BLaER1 treated with 17β-estradiol and CSF1 and Interleukin-3, amounts not matched to agents 10 nM and 100 nM (cell line): ENCODE measurements at regions not wholly inside any gene's neighbourhood (a gene's known extent, or its start where the extent isn't known, plus 50 kb on each side); places are given as distances from the start of the nearest gene placed in this dataset.

Source experiments
- H3K27ac ChIP-seq, 11 experiments: shearing (Covaris generic); formaldehyde crosslinking; 2 replicates each; pipeline ENCODE4 v1.8.1; 2022
- H3K27me3 ChIP-seq, 11 experiments: shearing (Covaris generic); formaldehyde crosslinking; 2 replicates each; pipeline ENCODE4 v1.8.1; 2022
- H3K36me3 ChIP-seq, 11 experiments: shearing (Covaris generic); formaldehyde crosslinking; 2 replicates each; pipeline ENCODE4 v1.8.1; 2022
- H3K4me1 ChIP-seq, 10 experiments: shearing (Covaris generic); formaldehyde crosslinking; 2 replicates each; pipeline ENCODE4 v1.8.1; 2022
- H3K4me2 ChIP-seq, 11 experiments: shearing (Covaris generic); formaldehyde crosslinking; 2 replicates each; pipeline ENCODE4 v1.8.1; 2022
- H3K4me3 ChIP-seq, 10 experiments: shearing (Covaris generic); formaldehyde crosslinking; 2 replicates each; pipeline ENCODE4 v1.8.1; 2022
- H3K9ac ChIP-seq, 11 experiments: shearing (Covaris generic); formaldehyde crosslinking; 2 replicates each; pipeline ENCODE4 v1.8.1; 2022
- H3K9me3 ChIP-seq, 11 experiments: shearing (Covaris generic); formaldehyde crosslinking; replicated peaks in 1 of 11; 2 replicates each; pipeline ENCODE4 v1.8.1; 2022
- H4K20me1 ChIP-seq, 11 experiments: shearing (Covaris generic); formaldehyde crosslinking; 2 replicates each; pipeline ENCODE4 v1.8.1; 2022
- Cebpa-rat ChIP-seq, 11 experiments: shearing (Covaris generic); IDR thresholded peaks; 2 replicates each; pipeline ENCODE4 v1.8.1; 2022

DNA sequence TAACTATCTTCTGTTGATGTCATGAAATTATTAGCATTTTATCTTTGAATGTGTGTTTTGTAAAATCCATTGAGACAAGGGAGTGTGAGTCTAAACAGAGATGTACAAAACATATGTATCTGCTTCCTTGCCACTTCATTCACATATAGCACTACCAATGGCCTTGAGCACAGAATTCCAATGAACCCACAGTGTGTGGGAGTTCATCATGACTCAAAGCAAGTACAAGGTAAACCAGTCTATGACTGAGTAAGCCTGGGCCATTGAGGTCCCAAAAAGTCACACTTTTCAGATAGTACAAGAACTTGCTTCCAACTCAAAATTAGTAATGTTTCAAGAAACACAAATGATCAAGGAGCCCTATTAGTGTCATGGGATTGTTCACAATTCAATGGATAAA, 218.6 kb downstream of the MANEA start:
- H3K36me3 ChIP-seq = no peaks in the 10 kb centered on the region
- H3K4me2 ChIP-seq = no peak overlapping the region
- no peak overlapping the region for H3K9ac ChIP-seq
- no peak overlapping the region for H3K27ac ChIP-seq
- no peaks in the 10 kb centered on the region for H3K27me3 ChIP-seq
- peaks cover 0 to 4% (median 0%) of the 10 kb centered on the region in 11 experiments; a peak in 1 of 22 replicates for H3K9me3 ChIP-seq
- no peak for TF ChIP-seq Cebpa-rat (IDR thresholded peaks at IDR 0.05)
- H4K20me1 ChIP-seq = no peaks in the 10 kb centered on the region
- no peak overlapping the region for H3K4me3 ChIP-seq
- no peaks in the 10 kb centered on the region for H3K4me1 ChIP-seq

DNA sequence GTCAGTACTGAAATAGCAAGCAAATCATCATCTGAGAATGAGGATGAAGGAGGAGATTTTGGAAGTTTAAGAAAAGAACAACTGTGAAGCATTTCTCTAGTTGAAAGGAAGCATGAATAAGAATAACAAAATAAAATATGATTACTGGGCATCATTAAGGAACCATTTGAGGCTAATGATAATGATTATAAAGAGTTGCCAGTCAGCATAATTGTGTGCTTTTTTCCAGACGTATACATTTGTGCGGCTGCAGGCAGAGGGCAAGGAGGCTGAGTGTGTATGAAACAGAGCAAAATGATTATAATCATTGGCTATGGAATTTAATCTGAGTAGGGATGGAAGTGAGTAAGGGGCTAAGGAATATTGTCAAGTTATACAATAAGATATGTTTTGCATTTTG, 218.7 kb upstream of the FUT9 start:
- Histone ChIP-seq H3K9me3 (peaks cover 0 to 4% (median 0%) of the 10 kb centered on the region in 11 experiments; a peak in 1 of 22 replicates), H4K20me1 (no peaks in the 10 kb centered on the region), H3K4me2 (no peak overlapping the region), H3K27me3 (no peaks in the 10 kb centered on the region), H3K9ac (no peak overlapping the region), H3K36me3 (no peaks in the 10 kb centered on the region), H3K4me1 (no peaks in the 10 kb centered on the region), H3K27ac (no peak overlapping the region), H3K4me3 (no peak overlapping the region)
- no peak for TF ChIP-seq Cebpa-rat (IDR thresholded peaks at IDR 0.05)

GRCh38 chr6:95802978-95803377, 212.8 kb upstream of the FUT9 start:
- no peak for TF ChIP-seq Cebpa-rat (IDR thresholded peaks at IDR 0.05)
- Histone ChIP-seq H3K27ac (no peak overlapping the region), H3K9me3 (no peaks in the 10 kb centered on the region), H3K9ac (no peak overlapping the region), H4K20me1 (no peaks in the 10 kb centered on the region; a peak in 1 of 22 replicates), H3K4me3 (no peak overlapping the region), H3K4me2 (no peak overlapping the region), H3K27me3 (no peaks in the 10 kb centered on the region), H3K36me3 (no peaks in the 10 kb centered on the region), H3K4me1 (no peaks in the 10 kb centered on the region)

DNA sequence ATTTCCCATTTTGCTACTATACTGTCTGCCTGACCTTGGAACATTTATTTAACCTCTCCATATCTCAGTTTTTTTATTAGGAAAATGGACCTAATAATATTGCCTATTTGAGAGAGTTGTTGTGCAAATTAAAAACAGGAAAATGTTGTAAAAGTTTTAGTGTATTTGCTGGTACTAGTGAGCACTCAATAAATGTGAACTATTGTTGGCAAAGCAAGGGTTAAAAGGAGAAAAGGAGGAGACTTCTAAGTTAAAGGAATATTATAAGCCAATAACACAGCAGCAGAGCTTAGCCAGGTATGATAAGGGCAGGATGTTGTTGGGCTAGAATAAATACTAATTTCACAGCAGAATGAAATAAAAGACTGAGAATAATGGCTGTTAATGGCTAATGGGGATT, 211.9 kb upstream of the FUT9 start:
- H3K27me3 ChIP-seq = no peaks in the 10 kb centered on the region
- H3K4me3 ChIP-seq = no peak overlapping the region
- no peaks in the 10 kb centered on the region for H3K4me1 ChIP-seq
- no peak overlapping the region for H3K27ac ChIP-seq
- no peak overlapping the region for H3K4me2 ChIP-seq
- no peaks in the 10 kb centered on the region; a peak in 1 of 22 replicates for H4K20me1 ChIP-seq
- H3K9ac ChIP-seq = no peak overlapping the region
- no peaks in the 10 kb centered on the region for H3K9me3 ChIP-seq
- TF ChIP-seq Cebpa-rat (IDR thresholded peaks at IDR 0.05) = no peak
- H3K36me3 ChIP-seq = no peaks in the 10 kb centered on the region

- Histone ChIP-seq H3K9ac (no peak overlapping the region), H3K4me2 (no peak overlapping the region), H4K20me1 (no peaks in the 10 kb centered on the region; a peak in 1 of 22 replicates), H3K27ac (no peak overlapping the region), H3K9me3 (no peaks in the 10 kb centered on the region), H3K4me1 (no peaks in the 10 kb centered on the region), H3K27me3 (no peaks in the 10 kb centered on the region), H3K4me3 (no peak overlapping the region), H3K36me3 (no peaks in the 10 kb centered on the region)
- TF ChIP-seq Cebpa-rat (IDR thresholded peaks at IDR 0.05) = no peak
Measured at GRCh38 chr6:95804847-95805541, 210.8 kb upstream of the FUT9 start.

DNA sequence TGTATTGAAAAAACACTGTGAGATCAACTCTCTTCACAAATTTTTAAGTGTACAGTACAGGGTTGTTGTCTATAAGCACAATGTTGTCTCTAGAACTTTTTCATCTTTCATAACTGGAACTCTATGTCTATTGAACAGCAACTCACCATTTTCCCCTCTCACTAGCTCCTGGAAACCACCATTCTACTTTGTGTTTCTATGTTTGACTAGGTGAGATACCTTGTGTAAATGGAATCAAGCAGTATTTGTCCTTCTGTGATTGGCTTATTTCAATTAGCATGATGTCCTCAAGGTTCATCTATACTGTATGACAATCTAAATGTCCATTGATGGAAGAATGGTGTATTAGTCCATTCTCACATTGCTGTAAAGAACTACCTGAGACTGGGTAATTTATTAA, 210.1 kb upstream of the FUT9 start:
- no peak for TF ChIP-seq Cebpa-rat (IDR thresholded peaks at IDR 0.05)
- H4K20me1 ChIP-seq = no peaks in the 10 kb centered on the region; a peak in 1 of 22 replicates
- no peaks in the 10 kb centered on the region for H3K4me1 ChIP-seq
- H3K36me3 ChIP-seq = no peaks in the 10 kb centered on the region
- no peaks in the 10 kb centered on the region for H3K27me3 ChIP-seq
- H3K4me3 ChIP-seq = no peak overlapping the region
- no peak overlapping the region for H3K27ac ChIP-seq
- H3K9ac ChIP-seq = no peak overlapping the region
- no peak overlapping the region for H3K4me2 ChIP-seq
- no peaks in the 10 kb centered on the region for H3K9me3 ChIP-seq

DNA sequence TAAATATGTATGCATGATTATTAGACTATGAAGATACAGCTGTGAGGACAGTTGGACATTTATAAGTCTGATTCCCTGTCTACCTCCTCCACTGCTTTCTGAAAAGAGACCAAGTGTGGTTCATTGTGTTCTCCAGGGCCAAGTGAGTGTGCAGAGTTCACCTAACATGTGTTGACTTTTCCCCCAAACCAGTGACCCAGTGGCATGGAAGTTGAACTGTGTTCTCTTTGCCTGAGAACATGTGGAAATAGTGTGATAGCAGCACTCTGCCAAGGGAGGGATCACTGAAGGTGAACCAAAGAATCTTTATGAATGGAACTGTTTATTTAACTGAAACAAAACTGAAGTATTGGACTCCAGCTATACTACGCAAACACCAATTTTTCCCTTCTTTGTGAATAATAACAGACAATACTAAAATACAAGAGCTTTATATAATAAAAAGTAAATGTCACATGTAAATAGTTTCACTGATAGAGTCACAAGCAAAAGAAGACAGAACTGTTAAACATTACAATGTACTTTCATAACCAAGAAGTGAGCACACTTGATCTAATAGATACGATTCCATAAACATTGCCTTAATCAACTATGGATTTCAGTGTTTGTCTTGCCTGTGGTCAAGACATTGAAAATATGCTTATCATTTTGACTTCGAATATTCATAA, 200.3 kb upstream of the FUT9 start:
- Histone ChIP-seq H4K20me1 (no peaks in the 10 kb centered on the region), H3K4me2 (no peak overlapping the region), H3K27ac (no peak overlapping the region), H3K4me3 (no peak overlapping the region), H3K27me3 (no peaks in the 10 kb centered on the region), H3K9me3 (no peaks in the 10 kb centered on the region), H3K36me3 (no peaks in the 10 kb centered on the region), H3K9ac (no peak overlapping the region), H3K4me1 (no peaks in the 10 kb centered on the region)
- no peak for TF ChIP-seq Cebpa-rat (IDR thresholded peaks at IDR 0.05)

DNA sequence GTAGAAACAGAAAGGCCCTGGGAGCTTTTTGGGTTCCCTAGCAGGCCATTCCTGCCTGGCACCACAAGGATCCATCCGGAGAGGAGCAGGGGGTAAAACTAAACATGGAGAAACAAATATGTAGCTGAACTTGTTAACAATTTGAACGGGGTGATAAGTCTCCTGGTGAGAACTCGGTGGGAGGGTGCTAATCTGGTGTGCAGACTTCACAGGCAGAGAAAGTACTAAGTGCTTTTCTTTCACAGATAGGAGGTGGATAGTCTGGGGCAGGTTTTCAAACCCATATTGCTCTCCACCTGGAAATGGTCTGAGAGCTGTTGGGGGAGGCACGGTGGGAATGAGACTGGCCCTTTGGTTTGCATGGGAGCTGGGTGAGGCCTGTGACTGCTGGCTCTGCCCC, 196.3 kb upstream of the FUT9 start:
- Histone ChIP-seq H3K4me1 (no peaks in the 10 kb centered on the region), H3K9ac (no peak overlapping the region), H3K4me2 (no peak overlapping the region), H3K27me3 (no peaks in the 10 kb centered on the region), H3K36me3 (no peaks in the 10 kb centered on the region), H3K9me3 (no peaks in the 10 kb centered on the region), H4K20me1 (no peaks in the 10 kb centered on the region), H3K27ac (no peak overlapping the region), H3K4me3 (no peak overlapping the region)
- no peak for TF ChIP-seq Cebpa-rat (IDR thresholded peaks at IDR 0.05)

DNA sequence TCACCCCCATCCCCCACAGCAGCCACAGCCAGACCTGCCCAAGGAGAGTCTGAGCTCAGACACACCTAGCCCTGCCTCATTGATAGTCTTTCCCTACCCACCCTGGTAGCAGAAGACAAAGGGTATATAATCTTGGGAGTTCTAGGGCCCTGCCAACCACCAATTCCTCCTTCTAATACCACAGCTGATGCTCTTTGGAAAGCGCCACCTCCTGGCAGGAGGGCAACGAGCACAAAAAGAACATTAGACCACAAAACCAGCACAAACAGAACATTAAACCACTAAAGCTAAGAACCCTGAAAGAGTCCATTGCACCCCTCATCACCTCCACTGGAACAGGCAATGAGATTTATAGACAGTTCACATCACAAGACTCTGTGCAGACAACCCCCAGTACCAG, 195.8 kb upstream of the FUT9 start:
- no peak overlapping the region for H3K4me3 ChIP-seq
- H3K36me3 ChIP-seq = no peaks in the 10 kb centered on the region
- no peak overlapping the region for H3K27ac ChIP-seq
- H3K4me1 ChIP-seq = no peaks in the 10 kb centered on the region
- TF ChIP-seq Cebpa-rat (IDR thresholded peaks at IDR 0.05) = no peak
- H3K9me3 ChIP-seq = no peaks in the 10 kb centered on the region
- no peaks in the 10 kb centered on the region for H4K20me1 ChIP-seq
- H3K9ac ChIP-seq = no peak overlapping the region
- H3K4me2 ChIP-seq = no peak overlapping the region
- no peaks in the 10 kb centered on the region for H3K27me3 ChIP-seq
